SK-N-SH (cell line): ENCODE measurements at regions not wholly inside any gene's neighbourhood (a gene's known extent, or its start where the extent isn't known, plus 50 kb on each side); places are given as distances from the start of the nearest gene placed in this dataset.
A peak's percentile ranks its signal among the peaks of the same experiment; 100 is the strongest.

Experiments
- CTCF ChIP-seq: fragments of 200-600 bp; sonication (generic); IDR thresholded peaks from 2 replicates; pipeline ENCODE4 v1.6.1; 2017; ENCODE audit warnings: antibody characterized with exemption, mild to moderate bottlenecking, moderate library complexity
- RCOR1 ChIP-seq: fragments of 150-350 bp; IDR thresholded peaks from 2 replicates; pipeline ENCODE4 v1.6.1; 2017; ENCODE audit warnings: antibody characterized with exemption, low read length
- TEAD4 ChIP-seq: IDR thresholded peaks from 2 replicates; pipeline ENCODE4 v1.4.0; 2012; ENCODE audit warnings: mild to moderate bottlenecking, borderline replicate concordance; ENCODE audit not compliant: insufficient read depth

GRCh38 chr1:199684686-199685273, 342.7 kb upstream of the NR5A2 start:
- peak; percentile 92 for TF ChIP-seq CTCF
- TF ChIP-seq RCOR1, result no peak
- TF ChIP-seq TEAD4, result no peak
